ENCODE measurements at regions not wholly inside any gene's neighbourhood (a gene's known extent, or its start where the extent isn't known, plus 50 kb on each side); places are given as distances from the start of the nearest gene placed in this dataset.

GRCh38 chr15:81492331-81492968, 118.4 kb upstream of the TMC3 start:
- TF ChIP-seq TAF1 (IDR thresholded peaks at IDR 0.05; ENCODE audit: borderline replicate concordance, insufficient read depth, low read length) (no peak), REST (IDR thresholded peaks at IDR 0.05; ENCODE audit: insufficient read depth in 1 of 2, low read depth in 2 of 2, low read length in 2 of 2) (no peak)

GRCh38 chr15:81491414-81492096, 117.5 kb upstream of the TMC3 start:
- TF ChIP-seq REST (IDR thresholded peaks at IDR 0.05; ENCODE audit: insufficient read depth in 1 of 2, low read depth in 2 of 2, low read length in 2 of 2): no peak
- TF ChIP-seq TAF1 (IDR thresholded peaks at IDR 0.05; ENCODE audit: borderline replicate concordance, insufficient read depth, low read length): no peak
- TF ChIP-seq FOXP2 (optimal IDR thresholded peaks at IDR 0.05; ENCODE audit: borderline replicate concordance, extremely low read depth, extremely low read length, insufficient read depth): no peak
- no peak for TF ChIP-seq SIN3A (IDR thresholded peaks at IDR 0.05; ENCODE audit: borderline replicate concordance, insufficient read depth, low read length)
- no peak for TF ChIP-seq POLR2AphosphoS5 (IDR thresholded peaks at IDR 0.05; ENCODE audit: low read depth, low read length)

DNA sequence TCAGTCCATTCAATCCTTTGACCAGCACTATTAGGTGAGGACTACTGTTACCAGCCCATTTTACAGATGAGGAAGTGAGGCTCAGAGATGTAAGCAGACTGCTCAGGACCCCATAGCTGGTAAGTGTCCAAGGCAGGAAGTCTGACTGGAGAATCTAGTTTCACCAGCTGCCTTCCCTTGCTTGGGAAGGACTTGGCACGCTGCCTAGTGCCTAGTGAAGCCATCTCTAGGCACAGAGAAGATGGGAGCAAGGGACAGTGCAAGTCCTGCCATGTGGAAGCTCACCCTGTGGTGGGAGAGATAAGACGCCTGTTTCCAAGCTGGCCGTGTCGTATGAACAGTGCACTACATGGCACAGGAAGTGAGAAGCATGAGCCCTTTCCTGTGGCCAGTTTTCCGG, 111.8 kb upstream of the TMC3 start:
- TF ChIP-seq FOXP2 (optimal IDR thresholded peaks at IDR 0.05; ENCODE audit: borderline replicate concordance, extremely low read depth, extremely low read length, insufficient read depth) (no peak), TAF1 (IDR thresholded peaks at IDR 0.05; ENCODE audit: borderline replicate concordance, insufficient read depth, low read length) (no peak), SIN3A (IDR thresholded peaks at IDR 0.05; ENCODE audit: borderline replicate concordance, insufficient read depth, low read length) (no peak), REST (IDR thresholded peaks at IDR 0.05; ENCODE audit: insufficient read depth in 1 of 2, low read depth in 2 of 2, low read length in 2 of 2) (no peak), POLR2AphosphoS5 (IDR thresholded peaks at IDR 0.05; ENCODE audit: low read depth, low read length) (no peak)

DNA sequence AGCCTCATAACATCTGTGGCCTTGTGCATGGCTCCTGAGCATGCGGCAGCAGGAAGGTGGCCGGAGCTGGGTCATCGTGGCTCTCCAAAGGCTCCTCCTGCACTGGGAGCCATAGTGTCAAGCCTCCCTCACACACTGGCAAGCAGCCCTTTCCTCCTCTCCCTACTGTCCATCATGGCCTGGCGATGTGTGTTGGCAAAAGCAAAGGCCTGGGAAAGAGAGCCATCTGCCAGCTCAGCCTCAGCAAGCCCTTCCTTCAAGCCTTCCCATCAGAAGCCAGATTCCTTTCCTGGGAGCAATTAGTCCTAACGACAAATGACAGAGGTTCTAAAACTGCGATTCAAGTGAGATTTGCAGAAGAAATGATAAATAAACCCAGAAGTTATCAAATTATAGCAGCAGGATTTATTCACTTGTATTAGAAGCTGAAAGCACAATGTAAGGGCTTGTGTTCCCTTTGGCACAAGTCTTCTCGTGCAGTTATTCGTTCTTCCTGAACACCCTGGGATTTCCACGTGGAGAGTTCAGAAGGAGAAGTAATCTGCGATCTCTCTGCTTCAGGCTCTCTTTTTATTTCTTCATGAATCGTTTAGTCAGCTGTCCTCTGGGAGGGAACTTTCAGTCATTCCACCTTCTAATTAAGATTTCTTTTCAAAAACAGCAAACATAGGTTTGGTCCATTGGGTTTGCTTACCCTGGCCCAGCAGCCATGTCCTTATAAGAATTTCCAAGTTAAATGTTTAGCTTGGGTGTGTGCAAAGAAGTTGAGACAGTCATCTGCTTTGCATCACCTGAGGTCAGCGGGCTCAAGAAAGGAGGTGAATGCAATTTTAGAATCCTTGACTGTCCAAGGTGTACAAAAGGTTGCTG, 110.3 kb upstream of the TMC3 start:
- TF ChIP-seq FOXP2 (optimal IDR thresholded peaks at IDR 0.05; ENCODE audit: borderline replicate concordance, extremely low read depth, extremely low read length, insufficient read depth): no peak
- no peak for TF ChIP-seq REST (IDR thresholded peaks at IDR 0.05; ENCODE audit: insufficient read depth in 1 of 2, low read depth in 2 of 2, low read length in 2 of 2)
- TF ChIP-seq TAF1 (IDR thresholded peaks at IDR 0.05; ENCODE audit: borderline replicate concordance, insufficient read depth, low read length): no peak

All from PFSK-1 (cell line).